Panc1 (cell line): ENCODE measurements at regions not wholly inside any gene's neighbourhood (a gene's known extent, or its start where the extent isn't known, plus 50 kb on each side); places are given as distances from the start of the nearest gene placed in this dataset.

Experiments used
- ATAC-seq: fragments of 200-7000 bp; cut with Tn5 transposase; 2 replicates; pipeline ENCODE4 v1.9.1; 2020; ENCODE audit warnings: mild to moderate bottlenecking, moderate library complexity
- BruUV-seq: library from RNA; stranded (reverse); fragments of 400-500 nt; replicated peaks from 2 replicates; lab custom pipeline; 2021; lab: Mats Ljungman, UMichigan
- CTCF ChIA-PET: fragments of 300-600 bp; sonication (Branson Sonifier 250); formaldehyde crosslinking; loops from one replicate; lab custom pipeline; 2022; ENCODE audit warnings: antibody characterized with exemption; lab: Charles Lee
- POLR2A ChIA-PET: fragments of 300-600 bp; sonication (Branson Sonifier 250); formaldehyde crosslinking; loops from one replicate; lab custom pipeline; 2022; ENCODE audit warnings: antibody characterized with exemption; lab: Charles Lee
- DNase-seq: peaks from one replicate; pipeline ENCODE4 v3.0.0-alpha.2; 2010; ENCODE audit warnings: low read depth, low spot score
- H3K27ac ChIP-seq: 2 replicates; pipeline ENCODE4 v1.5.1; 2011; ENCODE audit warnings: mild to moderate bottlenecking, low read length, inconsistent platforms
- H3K27me3 ChIP-seq: fragments of 200-500 bp; sonication (Bioruptor generic); 2 replicates; pipeline ENCODE4 v1.6.0; 2014; ENCODE audit warnings: low read length, inconsistent platforms; ENCODE audit not compliant: control insufficient read depth, insufficient read depth
- H3K36me3 ChIP-seq: fragments of 200-500 bp; sonication (Bioruptor generic); 2 replicates; pipeline ENCODE4 v1.5.1; 2014; ENCODE audit warnings: inconsistent platforms, mild to moderate bottlenecking, low read length, moderate library complexity; ENCODE audit not compliant: control insufficient read depth, insufficient read depth
- H3K4me1 ChIP-seq: 2 replicates; pipeline ENCODE4 v1.5.1; 2011; ENCODE audit warnings: inconsistent platforms, mild to moderate bottlenecking, low read length, moderate library complexity; ENCODE audit not compliant: control insufficient read depth, insufficient read depth
- H3K4me3 ChIP-seq, 2 experiments: 2 replicates each; pipeline ENCODE4 v1.5.1; 2011 to 2012; ENCODE audit warnings: low read depth in 2 of 2, low read length in 2 of 2, mild to moderate bottlenecking in 2 of 2, inconsistent platforms in 1 of 2, moderate library complexity in 1 of 2
- H3K9me3 ChIP-seq: fragments of 200-500 bp; sonication (Bioruptor generic); 2 replicates; pipeline ENCODE4 v1.5.1; 2014; ENCODE audit warnings: low read depth, mild to moderate bottlenecking, inconsistent platforms, low read length, moderate library complexity; ENCODE audit not compliant: control insufficient read depth, insufficient read depth
- POLR2AphosphoS5 ChIP-seq: IDR thresholded peaks from 2 replicates; pipeline ENCODE4 v1.6.1; 2012; ENCODE audit warnings: mild to moderate bottlenecking, low read depth, low read length, moderate library complexity
- SIN3A ChIP-seq: IDR thresholded peaks from 2 replicates; pipeline ENCODE4 v1.6.1; 2012; ENCODE audit warnings: low read depth, mild to moderate bottlenecking, low read length, moderate library complexity, borderline replicate concordance; ENCODE audit not compliant: insufficient read depth
- TCF7L2 ChIP-seq: IDR thresholded peaks from 2 replicates; pipeline ENCODE4 v1.6.1; 2011; ENCODE audit warnings: mild to moderate bottlenecking, low read depth, low read length, inconsistent platforms
- in situ Hi-C: cut with HindIII; loops from 2 replicates; pipeline ENCODE4 v1.10.0; 2016; ENCODE audit warnings: low sequenced_read_pairs, low pct_unique_long_range_greater_than_20kb
- intact Hi-C: fragments of 100-400 bp; cut with micrococcal nuclease; formaldehyde crosslinking; loops from one replicate; pipeline ENCODE4 v1.10.0; 2022; ENCODE audit not compliant: unreplicated experiment
- TF ChIP-seq, protein P1 (sequence below): fragments of 450-650 bp; IDR thresholded peaks from 2 replicates; pipeline ENCODE4 v1.5.1; 2017; ENCODE audit warnings: mild to moderate bottlenecking
- TF ChIP-seq, protein P2 (sequence below), 2 experiments: IDR thresholded peaks; 2 replicates each; pipeline ENCODE4 v1.6.1; 2011 to 2012; ENCODE audit warnings: low read depth in 2 of 2, control low read depth in 1 of 2, low read length in 1 of 2, mild to moderate bottlenecking in 1 of 2, moderate library complexity in 1 of 2; ENCODE audit not compliant: insufficient read depth in 1 of 2

DNA sequence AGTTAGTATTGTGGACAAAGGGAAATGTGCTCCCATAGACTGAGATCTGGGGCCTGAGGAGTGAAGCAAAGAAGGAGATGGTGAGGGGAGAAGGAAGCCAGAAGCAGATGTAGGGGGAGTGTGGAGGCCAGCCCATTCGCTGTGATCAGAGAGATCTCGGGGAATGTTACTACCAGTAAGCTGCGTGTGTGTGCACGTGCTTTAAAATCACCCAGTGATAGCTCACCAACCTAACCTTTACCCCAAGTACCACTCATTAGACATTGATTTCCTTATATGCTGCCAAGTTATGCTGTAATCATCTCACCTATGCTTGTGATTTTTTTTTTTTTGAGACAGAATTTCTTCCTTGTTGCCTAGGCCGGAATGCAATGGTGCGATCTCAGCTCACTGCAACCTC lies 659.1 kb downstream of the IRX1 start:
- no peaks in the 10 kb centered on the region for H3K9me3 ChIP-seq
- no peak overlapping the region for H3K4me3 ChIP-seq
- CTCF ChIA-PET, result no interaction called here
- POLR2A ChIA-PET, result no interaction called here
- H3K4me1 ChIP-seq, result no peaks in the 10 kb centered on the region
- no peak overlapping the region for H3K27ac ChIP-seq
- H3K27me3 ChIP-seq, result no peaks in the 10 kb centered on the region
- no peaks in the 10 kb centered on the region for H3K36me3 ChIP-seq
- DNase-seq (no peak), ATAC-seq (no peak)
- no TSS peak for BruUV-seq
- intact Hi-C loops (no loop called here), in situ Hi-C loops (no loop called here)
- TF ChIP-seq SIN3A, result no peak
- TF ChIP-seq, protein P1, sequence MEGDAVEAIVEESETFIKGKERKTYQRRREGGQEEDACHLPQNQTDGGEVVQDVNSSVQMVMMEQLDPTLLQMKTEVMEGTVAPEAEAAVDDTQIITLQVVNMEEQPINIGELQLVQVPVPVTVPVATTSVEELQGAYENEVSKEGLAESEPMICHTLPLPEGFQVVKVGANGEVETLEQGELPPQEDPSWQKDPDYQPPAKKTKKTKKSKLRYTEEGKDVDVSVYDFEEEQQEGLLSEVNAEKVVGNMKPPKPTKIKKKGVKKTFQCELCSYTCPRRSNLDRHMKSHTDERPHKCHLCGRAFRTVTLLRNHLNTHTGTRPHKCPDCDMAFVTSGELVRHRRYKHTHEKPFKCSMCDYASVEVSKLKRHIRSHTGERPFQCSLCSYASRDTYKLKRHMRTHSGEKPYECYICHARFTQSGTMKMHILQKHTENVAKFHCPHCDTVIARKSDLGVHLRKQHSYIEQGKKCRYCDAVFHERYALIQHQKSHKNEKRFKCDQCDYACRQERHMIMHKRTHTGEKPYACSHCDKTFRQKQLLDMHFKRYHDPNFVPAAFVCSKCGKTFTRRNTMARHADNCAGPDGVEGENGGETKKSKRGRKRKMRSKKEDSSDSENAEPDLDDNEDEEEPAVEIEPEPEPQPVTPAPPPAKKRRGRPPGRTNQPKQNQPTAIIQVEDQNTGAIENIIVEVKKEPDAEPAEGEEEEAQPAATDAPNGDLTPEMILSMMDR, result no peak
- TF ChIP-seq, protein P2, sequence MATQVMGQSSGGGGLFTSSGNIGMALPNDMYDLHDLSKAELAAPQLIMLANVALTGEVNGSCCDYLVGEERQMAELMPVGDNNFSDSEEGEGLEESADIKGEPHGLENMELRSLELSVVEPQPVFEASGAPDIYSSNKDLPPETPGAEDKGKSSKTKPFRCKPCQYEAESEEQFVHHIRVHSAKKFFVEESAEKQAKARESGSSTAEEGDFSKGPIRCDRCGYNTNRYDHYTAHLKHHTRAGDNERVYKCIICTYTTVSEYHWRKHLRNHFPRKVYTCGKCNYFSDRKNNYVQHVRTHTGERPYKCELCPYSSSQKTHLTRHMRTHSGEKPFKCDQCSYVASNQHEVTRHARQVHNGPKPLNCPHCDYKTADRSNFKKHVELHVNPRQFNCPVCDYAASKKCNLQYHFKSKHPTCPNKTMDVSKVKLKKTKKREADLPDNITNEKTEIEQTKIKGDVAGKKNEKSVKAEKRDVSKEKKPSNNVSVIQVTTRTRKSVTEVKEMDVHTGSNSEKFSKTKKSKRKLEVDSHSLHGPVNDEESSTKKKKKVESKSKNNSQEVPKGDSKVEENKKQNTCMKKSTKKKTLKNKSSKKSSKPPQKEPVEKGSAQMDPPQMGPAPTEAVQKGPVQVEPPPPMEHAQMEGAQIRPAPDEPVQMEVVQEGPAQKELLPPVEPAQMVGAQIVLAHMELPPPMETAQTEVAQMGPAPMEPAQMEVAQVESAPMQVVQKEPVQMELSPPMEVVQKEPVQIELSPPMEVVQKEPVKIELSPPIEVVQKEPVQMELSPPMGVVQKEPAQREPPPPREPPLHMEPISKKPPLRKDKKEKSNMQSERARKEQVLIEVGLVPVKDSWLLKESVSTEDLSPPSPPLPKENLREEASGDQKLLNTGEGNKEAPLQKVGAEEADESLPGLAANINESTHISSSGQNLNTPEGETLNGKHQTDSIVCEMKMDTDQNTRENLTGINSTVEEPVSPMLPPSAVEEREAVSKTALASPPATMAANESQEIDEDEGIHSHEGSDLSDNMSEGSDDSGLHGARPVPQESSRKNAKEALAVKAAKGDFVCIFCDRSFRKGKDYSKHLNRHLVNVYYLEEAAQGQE (IDR thresholded peaks at IDR 0.05; ENCODE audit: insufficient read depth in 1 of 2, low read depth in 2 of 2, low read length in 1 of 2), result no peak
- no peak for TF ChIP-seq POLR2AphosphoS5
- no peak for TF ChIP-seq TCF7L2

DNA sequence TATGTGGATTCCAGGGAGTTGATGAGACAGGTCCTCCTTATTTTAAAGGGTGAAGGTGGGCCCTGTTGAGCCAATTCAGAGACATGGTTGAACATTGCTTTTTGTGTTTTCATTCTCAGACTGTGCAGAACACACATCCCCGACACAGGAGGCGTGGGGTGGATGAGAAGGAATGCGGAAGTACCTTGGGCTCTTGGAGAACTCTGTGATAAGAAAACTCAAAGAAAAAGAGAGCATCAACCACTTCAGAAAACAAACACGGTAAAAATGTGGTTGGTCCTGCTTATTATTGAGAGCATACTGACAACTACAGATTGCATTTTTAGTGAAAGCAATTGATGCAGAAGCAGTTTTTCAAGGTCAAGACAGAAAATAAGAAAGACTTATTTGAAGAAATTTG lies 659.8 kb downstream of the IRX1 start:
- POLR2A ChIA-PET, result no interaction called here
- TF ChIP-seq POLR2AphosphoS5 (no peak), SIN3A (no peak), TCF7L2 (no peak)
- TF ChIP-seq, protein P1, result no peak
- TF ChIP-seq, protein P2 (IDR thresholded peaks at IDR 0.05; ENCODE audit: insufficient read depth in 1 of 2, low read depth in 2 of 2, low read length in 1 of 2), result no peak
- intact Hi-C loops, result no loop called here
- DNase-seq (no peak), ATAC-seq (no peak)
- H3K27me3 ChIP-seq, result no peaks in the 10 kb centered on the region
- H3K4me1 ChIP-seq, result no peaks in the 10 kb centered on the region
- no peak overlapping the region for H3K27ac ChIP-seq
- no TSS peak for BruUV-seq
- no peak overlapping the region for H3K4me3 ChIP-seq
- H3K9me3 ChIP-seq, result no peaks in the 10 kb centered on the region
- CTCF ChIA-PET, result no interaction called here
- in situ Hi-C loops, result no loop called here
- H3K36me3 ChIP-seq, result no peaks in the 10 kb centered on the region
